Activated effector memory CD4-positive, alpha-beta T cell treated with Interleukin-2 at 50 U/mL for 16 hours (primary cell): ENCODE measurements at regions not wholly inside any gene's neighbourhood (a gene's known extent, or its start where the extent isn't known, plus 50 kb on each side); places are given as distances from the start of the nearest gene placed in this dataset.

Source experiments
- DNase-seq: peaks from one replicate; pipeline ENCODE4 v3.0.0-alpha.2; 2020

GRCh38 chr2:59082657-59083056 is 841.5 kb upstream of the FANCL start:
- no peak for DNase-seq

GRCh38 chr2:59080451-59081181 is 839.5 kb upstream of the FANCL start:
- no peak for DNase-seq

GRCh38 chr2:59077981-59078531 is 836.9 kb upstream of the FANCL start:
- no peak for DNase-seq

GRCh38 chr2:59077026-59077725 is 836.1 kb upstream of the FANCL start:
- no peak for DNase-seq

- no peak for DNase-seq
Observed at GRCh38 chr2:59076079-59076619, 835.0 kb upstream of the FANCL start.

GRCh38 chr2:59074071-59074470 is 832.9 kb upstream of the FANCL start:
- no peak for DNase-seq

GRCh38 chr2:59073286-59073685 is 832.2 kb upstream of the FANCL start:
- DNase-seq, result no peak

- DNase-seq, result no peak
Observed at GRCh38 chr2:59068255-59068654, 827.1 kb upstream of the FANCL start.

- DNase-seq, result no peak
Observed at GRCh38 chr2:59066787-59067399, 825.8 kb upstream of the FANCL start.

GRCh38 chr2:59047373-59047995 is 806.4 kb upstream of the FANCL start:
- no peak for DNase-seq

GRCh38 chr2:59046401-59047372 is 805.6 kb upstream of the FANCL start:
- no peak for DNase-seq

GRCh38 chr2:59044736-59045135 is 803.6 kb upstream of the FANCL start:
- DNase-seq, result no peak

GRCh38 chr2:59041139-59041538 is 800.0 kb upstream of the FANCL start:
- no peak for DNase-seq

GRCh38 chr2:59034837-59035236 is 793.7 kb upstream of the FANCL start:
- no peak for DNase-seq

GRCh38 chr2:59034106-59034505 is 793.0 kb upstream of the FANCL start:
- DNase-seq, result no peak

GRCh38 chr2:59033661-59034060 is 792.5 kb upstream of the FANCL start:
- no peak for DNase-seq

- no peak for DNase-seq
Observed at GRCh38 chr2:59032499-59032898, 791.4 kb upstream of the FANCL start.

GRCh38 chr2:59029058-59029457 is 787.9 kb upstream of the FANCL start:
- DNase-seq, result no peak

- no peak for DNase-seq
Observed at GRCh38 chr2:59027320-59027719, 786.2 kb upstream of the FANCL start.

GRCh38 chr2:59025157-59025757 is 784.1 kb upstream of the FANCL start:
- DNase-seq, result no peak

- no peak for DNase-seq
Observed at GRCh38 chr2:59021786-59022185, 780.7 kb upstream of the FANCL start.
